Mesodermal cell (in vitro differentiated cells): ENCODE measurements at regions not wholly inside any gene's neighbourhood (a gene's known extent, or its start where the extent isn't known, plus 50 kb on each side); places are given as distances from the start of the nearest gene placed in this dataset.

ENCODE experiments used
- H3K27ac ChIP-seq: 2 replicates; pipeline ENCODE4 v1.7.0; 2013; ENCODE audit warnings: mild to moderate bottlenecking, low read depth, low read length, moderate library complexity; ENCODE audit not compliant: severe bottlenecking
- H3K36me3 ChIP-seq: 2 replicates; pipeline ENCODE4 v1.7.1; 2013; ENCODE audit warnings: mild to moderate bottlenecking, low read length, moderate library complexity; ENCODE audit not compliant: control insufficient read depth, insufficient read depth
- H3K4me1 ChIP-seq: one replicate; pipeline ENCODE4 v1.7.1; 2013; ENCODE audit warnings: mild to moderate bottlenecking, low read length; ENCODE audit not compliant: insufficient read depth, control insufficient read depth, poor library complexity, severe bottlenecking
- H3K4me3 ChIP-seq: 2 replicates; pipeline ENCODE4 v1.7.0; 2013; ENCODE audit warnings: low read length, control low read depth, mild to moderate bottlenecking; ENCODE audit not compliant: insufficient read depth, poor library complexity, severe bottlenecking; ENCODE audit errors: extremely low read depth
- H3K9me3 ChIP-seq: 2 replicates; pipeline ENCODE4 v1.7.1; 2013; ENCODE audit warnings: mild to moderate bottlenecking, low read length, moderate library complexity; ENCODE audit not compliant: control insufficient read depth
- WGBS, 2 experiments: methylation state at CpG; one replicate each; pipeline ENCODE4 v1.1.5; 2013; ENCODE audit warnings: missing lambda C conversion rate in 2 of 2; ENCODE audit not compliant: insufficient coverage in 2 of 2; 5-methylcytosine and 5-hydroxymethylcytosine counted together

- no peaks in the 10 kb centered on the region for H3K4me1 ChIP-seq
- no peak overlapping the region for H3K4me3 ChIP-seq
- H3K27ac ChIP-seq, result no peak overlapping the region
- no peaks in the 10 kb centered on the region for H3K9me3 ChIP-seq
- 94 to 100% methylated on average over 2 of the region's 5 CpGs for WGBS, 2 experiments
- H3K36me3 ChIP-seq, result no peaks in the 10 kb centered on the region
These were observed 492.6 kb downstream of the TUSC7 start for GRCh38 chr3:117201901-117202774.

GRCh38 chr3:117217355-117217754 lies 507.8 kb downstream of the TUSC7 start:
- no peak overlapping the region for H3K27ac ChIP-seq
- no peak overlapping the region for H3K4me3 ChIP-seq
- no peaks in the 10 kb centered on the region for H3K4me1 ChIP-seq
- 100% methylated on average over 1 of the region's 3 CpGs; no CpG with 5 or more reads in 1 of the 2 experiments for WGBS, 2 experiments
- H3K9me3 ChIP-seq, result peaks cover 6% of the 10 kb centered on the region
- H3K36me3 ChIP-seq, result no peaks in the 10 kb centered on the region

- WGBS, 2 experiments, result 92 to 100% methylated on average over 1 to 3 of the region's 5 CpGs
- Histone ChIP-seq H3K9me3 (peaks cover 2% of the 10 kb centered on the region), H3K27ac (no peak overlapping the region), H3K36me3 (no peaks in the 10 kb centered on the region), H3K4me3 (no peak overlapping the region), H3K4me1 (no peaks in the 10 kb centered on the region)
These were observed 508.3 kb downstream of the TUSC7 start for GRCh38 chr3:117217760-117218316.

- H3K9me3 ChIP-seq, result no peaks in the 10 kb centered on the region
- no peaks in the 10 kb centered on the region for H3K4me1 ChIP-seq
- no peak overlapping the region for H3K4me3 ChIP-seq
- WGBS, 2 experiments, result 78 to 93% methylated on average over 3 of the region's 3 CpGs
- no peak overlapping the region for H3K27ac ChIP-seq
- H3K36me3 ChIP-seq, result no peaks in the 10 kb centered on the region
These were observed 509.1 kb downstream of the TUSC7 start for GRCh38 chr3:117218641-117219048.

GRCh38 chr3:117219296-117219695 lies 509.7 kb downstream of the TUSC7 start:
- H3K36me3 ChIP-seq, result no peaks in the 10 kb centered on the region
- no peak overlapping the region for H3K27ac ChIP-seq
- no CpG with 5 or more reads among the region's 2 CpGs for WGBS, 2 experiments
- H3K4me3 ChIP-seq, result no peak overlapping the region
- H3K9me3 ChIP-seq, result no peaks in the 10 kb centered on the region
- H3K4me1 ChIP-seq, result no peaks in the 10 kb centered on the region

GRCh38 chr3:117226932-117227331 lies 517.4 kb downstream of the TUSC7 start:
- no CpG with 5 or more reads among the region's 2 CpGs for WGBS, 2 experiments
- Histone ChIP-seq H3K4me1 (no peaks in the 10 kb centered on the region), H3K9me3 (no peaks in the 10 kb centered on the region), H3K36me3 (no peaks in the 10 kb centered on the region), H3K4me3 (no peak overlapping the region), H3K27ac (no peak overlapping the region)

GRCh38 chr3:117228466-117228865 lies 518.9 kb downstream of the TUSC7 start:
- Histone ChIP-seq H3K36me3 (no peaks in the 10 kb centered on the region), H3K4me3 (no peak overlapping the region), H3K4me1 (no peaks in the 10 kb centered on the region), H3K27ac (no peak overlapping the region), H3K9me3 (no peaks in the 10 kb centered on the region)
- WGBS, 2 experiments, result 92% methylated on average over 1 of the region's 1 CpG; no CpG with 5 or more reads in 1 of the 2 experiments

- Histone ChIP-seq H3K4me1 (no peaks in the 10 kb centered on the region), H3K4me3 (no peak overlapping the region), H3K36me3 (no peaks in the 10 kb centered on the region), H3K9me3 (no peaks in the 10 kb centered on the region), H3K27ac (no peak overlapping the region)
- no CpG with 5 or more reads among the region's 2 CpGs for WGBS, 2 experiments
These were observed 521.3 kb downstream of the TUSC7 start for GRCh38 chr3:117230924-117231323.

- Histone ChIP-seq H3K9me3 (no peaks in the 10 kb centered on the region), H3K27ac (no peak overlapping the region), H3K4me3 (no peak overlapping the region), H3K4me1 (no peaks in the 10 kb centered on the region), H3K36me3 (no peaks in the 10 kb centered on the region)
- WGBS, 2 experiments, result no CpG with 5 or more reads among the region's 1 CpG
These were observed 524.8 kb downstream of the TUSC7 start for GRCh38 chr3:117234331-117234730.

- 73 to 100% methylated on average over 1 of the region's 1 CpG for WGBS, 2 experiments
These were observed 525.7 kb downstream of the TUSC7 start for GRCh38 chr3:117235304-117235703.

GRCh38 chr3:117238806-117239205 lies 529.2 kb downstream of the TUSC7 start:
- Histone ChIP-seq H3K27ac (no peak overlapping the region), H3K36me3 (no peaks in the 10 kb centered on the region), H3K4me1 (no peaks in the 10 kb centered on the region), H3K4me3 (no peak overlapping the region), H3K9me3 (no peaks in the 10 kb centered on the region)
- 86 to 92% methylated on average over 2 to 3 of the region's 3 CpGs for WGBS, 2 experiments

More at GRCh38 chr3:117235304-117235703, 525.7 kb downstream of the TUSC7 start:
- no peaks in the 10 kb centered on the region for H3K4me1 ChIP-seq
- no peak overlapping the region for H3K4me3 ChIP-seq
- no peaks in the 10 kb centered on the region for H3K36me3 ChIP-seq
- no peaks in the 10 kb centered on the region for H3K9me3 ChIP-seq
- H3K27ac ChIP-seq, result no peak overlapping the region
